Gastrocnemius medialis (tissue), 4 donors: ENCODE measurements at regions not wholly inside any gene's neighbourhood (a gene's known extent, or its start where the extent isn't known, plus 50 kb on each side); places are given as distances from the start of the nearest gene placed in this dataset.

Source experiments
- CTCF ChIP-seq, 5 experiments: fragments of 450-650 bp in 3 of 5; fragments of 200-600 bp in 2 of 5; sonication (generic) in 2 of 5; IDR thresholded peaks in 4 of 5; conservative IDR thresholded peaks in 1 of 5; 1 replicate in 4 of 5; 2 replicates in 1 of 5; pipeline ENCODE4 v1.5.1; 2016 to 2019; ENCODE audit warnings: antibody characterized with exemption in 5 of 5, mild to moderate bottlenecking in 3 of 5, moderate library complexity in 3 of 5
- POLR2A ChIP-seq, 2 donors: fragments of 450-650 bp; IDR thresholded peaks; one replicate each; pipeline ENCODE4 v1.6.1; 2017; ENCODE audit warnings: antibody characterized with exemption in 2 of 2, mild to moderate bottlenecking in 2 of 2, moderate library complexity in 2 of 2

GRCh38 chr14:24713404-24713803 is 79.4 kb upstream of the GZMB start:
- no peak for TF ChIP-seq CTCF (IDR thresholded peaks at IDR 0.05 in 4 of 5, conservative IDR thresholded peaks at IDR 0.05 in 1 of 5)
- TF ChIP-seq POLR2A (IDR thresholded peaks at IDR 0.05), result no peak
